ENCODE measurements at regions not wholly inside any gene's neighbourhood (a gene's known extent, or its start where the extent isn't known, plus 50 kb on each side); places are given as distances from the start of the nearest gene placed in this dataset.

DNA sequence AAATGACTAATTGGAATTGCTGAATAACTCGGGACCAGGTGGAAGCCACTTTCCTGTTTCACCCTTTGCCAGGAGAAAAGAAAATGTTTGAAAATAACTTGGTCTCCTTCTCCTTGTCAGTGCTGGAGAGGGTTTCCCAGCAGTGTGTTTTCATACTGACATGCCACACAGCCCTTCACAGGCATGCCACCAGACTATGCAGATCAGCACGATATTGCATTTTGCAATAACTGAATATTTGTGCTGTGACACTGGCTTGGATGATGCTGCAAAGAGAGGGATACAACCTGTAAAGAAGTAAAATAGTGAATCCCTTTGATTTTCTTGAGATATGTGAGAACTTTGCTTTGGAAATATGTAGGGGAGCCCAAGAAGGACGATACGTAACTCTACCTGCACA lies 200.0 kb upstream of the NAV2 start:
- TF ChIP-seq REST (IDR thresholded peaks at IDR 0.05; ENCODE audit: insufficient replicate concordance, low read depth) (no peak), GABPA (IDR thresholded peaks at IDR 0.05; ENCODE audit: low read depth) (no peak), POLR2AphosphoS5 (IDR thresholded peaks at IDR 0.05; ENCODE audit: low read depth) (no peak), SPI1 (IDR thresholded peaks at IDR 0.05; ENCODE audit: borderline replicate concordance, low read depth) (no peak)
- TF ChIP-seq, protein P1, sequence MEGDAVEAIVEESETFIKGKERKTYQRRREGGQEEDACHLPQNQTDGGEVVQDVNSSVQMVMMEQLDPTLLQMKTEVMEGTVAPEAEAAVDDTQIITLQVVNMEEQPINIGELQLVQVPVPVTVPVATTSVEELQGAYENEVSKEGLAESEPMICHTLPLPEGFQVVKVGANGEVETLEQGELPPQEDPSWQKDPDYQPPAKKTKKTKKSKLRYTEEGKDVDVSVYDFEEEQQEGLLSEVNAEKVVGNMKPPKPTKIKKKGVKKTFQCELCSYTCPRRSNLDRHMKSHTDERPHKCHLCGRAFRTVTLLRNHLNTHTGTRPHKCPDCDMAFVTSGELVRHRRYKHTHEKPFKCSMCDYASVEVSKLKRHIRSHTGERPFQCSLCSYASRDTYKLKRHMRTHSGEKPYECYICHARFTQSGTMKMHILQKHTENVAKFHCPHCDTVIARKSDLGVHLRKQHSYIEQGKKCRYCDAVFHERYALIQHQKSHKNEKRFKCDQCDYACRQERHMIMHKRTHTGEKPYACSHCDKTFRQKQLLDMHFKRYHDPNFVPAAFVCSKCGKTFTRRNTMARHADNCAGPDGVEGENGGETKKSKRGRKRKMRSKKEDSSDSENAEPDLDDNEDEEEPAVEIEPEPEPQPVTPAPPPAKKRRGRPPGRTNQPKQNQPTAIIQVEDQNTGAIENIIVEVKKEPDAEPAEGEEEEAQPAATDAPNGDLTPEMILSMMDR (IDR thresholded peaks at IDR 0.05; ENCODE audit: insufficient read depth, low read length), result no peak
- DNase-seq (ENCODE audit: low read depth in 1 of 2, low spot score in 1 of 2), result no peak
- no peak overlapping the region for H3K27ac ChIP-seq (replicated peaks)
- peaks cover 3% of the 10 kb centered on the region for H3K27me3 ChIP-seq (ENCODE audit: insufficient read depth, poor library complexity, severe bottlenecking)
- no peak overlapping the region for H3K4me3 ChIP-seq (replicated peaks; ENCODE audit: insufficient read depth, low read length)

DNA sequence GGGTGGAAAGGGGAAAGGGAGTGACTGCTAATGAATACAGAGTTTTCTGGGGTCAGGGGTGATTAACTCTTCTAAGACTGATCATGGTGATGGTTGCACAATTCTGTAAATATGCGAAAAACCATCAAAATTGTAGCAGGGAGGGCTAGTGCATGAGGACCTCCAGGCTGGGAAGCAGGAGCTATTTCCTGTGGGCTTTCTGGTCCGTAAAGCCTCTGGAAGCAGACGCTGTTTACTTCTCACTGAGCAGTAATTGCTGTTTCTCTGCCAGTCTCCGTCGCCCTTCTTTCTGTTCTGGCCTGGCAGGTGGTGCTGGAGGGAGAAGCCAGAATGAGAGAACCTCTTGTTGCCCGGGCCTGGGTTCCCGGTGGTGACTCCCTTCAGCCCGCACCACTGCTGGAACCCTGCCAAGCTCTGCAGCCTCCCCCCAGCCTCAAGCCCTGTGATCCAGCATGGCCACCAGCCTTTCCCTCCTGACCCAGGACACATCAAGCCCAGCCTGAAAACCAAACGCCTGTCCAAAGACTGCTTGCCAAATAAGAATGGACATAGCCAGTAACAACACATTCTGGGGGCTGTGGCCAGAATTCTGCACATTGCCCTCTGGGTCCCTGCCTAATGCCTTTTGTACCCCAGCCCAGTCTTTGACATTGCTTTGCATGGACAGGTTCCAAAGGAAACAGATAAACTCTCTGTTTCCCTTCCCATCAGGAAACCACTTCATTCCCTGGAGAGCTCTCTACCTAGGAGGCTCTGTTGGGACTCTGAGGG lies 201.0 kb upstream of the NAV2 start:
- TF ChIP-seq REST (IDR thresholded peaks at IDR 0.05; ENCODE audit: insufficient replicate concordance, low read depth), result no peak
- no peak for TF ChIP-seq SPI1 (IDR thresholded peaks at IDR 0.05; ENCODE audit: borderline replicate concordance, low read depth)
- no peak for TF ChIP-seq GABPA (IDR thresholded peaks at IDR 0.05; ENCODE audit: low read depth)
- TF ChIP-seq POLR2AphosphoS5 (IDR thresholded peaks at IDR 0.05; ENCODE audit: low read depth), result no peak
- TF ChIP-seq, protein P1 (IDR thresholded peaks at IDR 0.05; ENCODE audit: insufficient read depth, low read length), result no peak
- no peak overlapping the region for H3K4me3 ChIP-seq (replicated peaks; ENCODE audit: insufficient read depth, low read length)
- peaks cover 3% of the 10 kb centered on the region for H3K27me3 ChIP-seq (ENCODE audit: insufficient read depth, poor library complexity, severe bottlenecking)
- no peak overlapping the region for H3K27ac ChIP-seq (replicated peaks)
- DNase-seq (ENCODE audit: low read depth in 1 of 2, low spot score in 1 of 2), result no peak

DNA sequence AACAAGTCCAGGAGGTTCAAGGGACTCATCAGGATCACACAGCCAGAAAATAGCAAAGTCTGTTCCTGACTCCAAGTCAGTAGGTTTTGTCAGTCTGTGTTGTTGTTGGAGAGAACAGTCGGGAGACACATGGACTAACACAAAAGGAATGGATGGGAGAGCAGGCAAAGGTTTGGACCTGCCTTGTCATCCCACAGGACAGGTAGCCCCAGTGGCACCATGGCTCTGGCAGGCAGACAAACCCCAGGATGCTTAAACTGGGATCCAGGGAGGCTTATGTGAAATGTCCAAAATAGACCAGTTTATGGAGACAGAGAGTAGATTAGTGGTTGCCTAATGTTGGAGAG lies 201.6 kb upstream of the NAV2 start:
- TF ChIP-seq POLR2AphosphoS5 (IDR thresholded peaks at IDR 0.05; ENCODE audit: low read depth) (no peak), GABPA (IDR thresholded peaks at IDR 0.05; ENCODE audit: low read depth) (no peak), REST (IDR thresholded peaks at IDR 0.05; ENCODE audit: insufficient replicate concordance, low read depth) (no peak), SPI1 (IDR thresholded peaks at IDR 0.05; ENCODE audit: borderline replicate concordance, low read depth) (no peak)
- TF ChIP-seq, protein P1 (IDR thresholded peaks at IDR 0.05; ENCODE audit: insufficient read depth, low read length), result no peak
- H3K4me3 ChIP-seq (replicated peaks; ENCODE audit: insufficient read depth, low read length), result no peak overlapping the region
- H3K27me3 ChIP-seq (ENCODE audit: insufficient read depth, poor library complexity, severe bottlenecking), result peaks cover 3% of the 10 kb centered on the region
- no peak overlapping the region for H3K27ac ChIP-seq (replicated peaks)
- no peak for DNase-seq (ENCODE audit: low read depth in 1 of 2, low spot score in 1 of 2)

All from HL-60 (cell line).